ENCODE measurements at regions not wholly inside any gene's neighbourhood (a gene's known extent, or its start where the extent isn't known, plus 50 kb on each side); places are given as distances from the start of the nearest gene placed in this dataset.

DNA sequence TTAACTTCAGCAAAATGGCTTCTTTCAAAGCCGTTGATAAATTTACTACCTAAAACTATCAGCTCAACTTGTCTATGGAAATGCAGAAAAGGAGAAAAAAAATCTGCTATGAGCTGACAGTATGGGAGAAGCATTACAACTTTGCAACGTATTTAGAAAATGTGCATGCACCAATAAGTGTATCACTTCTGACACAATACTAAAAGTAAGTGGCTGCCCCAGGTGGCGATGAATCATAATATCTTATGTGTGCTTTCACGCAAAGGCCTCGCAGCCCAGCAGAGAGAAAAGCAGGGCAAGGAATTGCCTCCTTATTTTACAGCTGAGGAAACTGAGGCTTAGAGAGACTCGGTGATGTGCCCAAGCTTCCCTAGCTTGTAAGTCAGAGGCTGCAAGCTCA, 101.8 kb downstream of the SALL1 start:
- DNase-seq = no peak
- no peak for ATAC-seq (ENCODE audit: low FRiP score in 2 of 2)
- no peaks in the 10 kb centered on the region for H3K4me1 ChIP-seq
- no peaks in the 10 kb centered on the region for H3K36me3 ChIP-seq
- H3K9me3 ChIP-seq = no peaks in the 10 kb centered on the region
- TF ChIP-seq POLR2AphosphoS5 (IDR thresholded peaks at IDR 0.05) (no peak), POLR2A (IDR thresholded peaks at IDR 0.05) (no peak), EP300 (IDR thresholded peaks at IDR 0.05) (no peak)
- TF ChIP-seq, protein P1, sequence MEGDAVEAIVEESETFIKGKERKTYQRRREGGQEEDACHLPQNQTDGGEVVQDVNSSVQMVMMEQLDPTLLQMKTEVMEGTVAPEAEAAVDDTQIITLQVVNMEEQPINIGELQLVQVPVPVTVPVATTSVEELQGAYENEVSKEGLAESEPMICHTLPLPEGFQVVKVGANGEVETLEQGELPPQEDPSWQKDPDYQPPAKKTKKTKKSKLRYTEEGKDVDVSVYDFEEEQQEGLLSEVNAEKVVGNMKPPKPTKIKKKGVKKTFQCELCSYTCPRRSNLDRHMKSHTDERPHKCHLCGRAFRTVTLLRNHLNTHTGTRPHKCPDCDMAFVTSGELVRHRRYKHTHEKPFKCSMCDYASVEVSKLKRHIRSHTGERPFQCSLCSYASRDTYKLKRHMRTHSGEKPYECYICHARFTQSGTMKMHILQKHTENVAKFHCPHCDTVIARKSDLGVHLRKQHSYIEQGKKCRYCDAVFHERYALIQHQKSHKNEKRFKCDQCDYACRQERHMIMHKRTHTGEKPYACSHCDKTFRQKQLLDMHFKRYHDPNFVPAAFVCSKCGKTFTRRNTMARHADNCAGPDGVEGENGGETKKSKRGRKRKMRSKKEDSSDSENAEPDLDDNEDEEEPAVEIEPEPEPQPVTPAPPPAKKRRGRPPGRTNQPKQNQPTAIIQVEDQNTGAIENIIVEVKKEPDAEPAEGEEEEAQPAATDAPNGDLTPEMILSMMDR (IDR thresholded peaks at IDR 0.05) = no peak
- no peaks in the 10 kb centered on the region for H3K27me3 ChIP-seq
- whole genome bisulfite sequencing, 2 donors = 85 to 93% methylated on average over 6 of the region's 6 CpGs
- H3K27ac ChIP-seq = no peak overlapping the region
- no peak overlapping the region for H3K4me3 ChIP-seq

DNA sequence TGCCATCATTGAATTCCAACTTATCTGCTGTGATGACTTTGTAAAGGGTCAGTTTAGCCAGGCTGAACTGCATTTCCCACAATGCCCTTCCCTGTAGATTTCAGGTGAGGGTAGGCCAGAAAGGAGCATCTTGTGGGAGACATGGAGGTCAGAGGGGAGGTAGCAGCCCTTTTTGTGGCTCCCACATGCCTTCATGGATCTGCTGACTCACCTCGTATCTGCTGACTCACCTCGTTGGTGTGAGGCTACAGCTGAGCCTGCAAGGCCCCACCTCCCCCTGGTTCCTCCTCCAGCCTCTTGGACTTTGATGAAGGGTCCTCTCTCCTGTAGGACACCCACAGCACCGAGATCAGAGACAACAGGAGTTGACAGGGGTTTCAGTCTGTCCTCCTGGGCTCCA, 102.5 kb downstream of the SALL1 start:
- DNase-seq = no peak
- Histone ChIP-seq H3K9me3 (no peaks in the 10 kb centered on the region), H3K27me3 (no peaks in the 10 kb centered on the region), H3K4me3 (no peak overlapping the region), H3K27ac (no peak overlapping the region), H3K36me3 (no peaks in the 10 kb centered on the region), H3K4me1 (no peaks in the 10 kb centered on the region)
- WGBS, 2 donors = 50 to 60% methylated on average over 1 to 3 of the region's 3 CpGs
- TF ChIP-seq POLR2AphosphoS5 (IDR thresholded peaks at IDR 0.05) (no peak), EP300 (IDR thresholded peaks at IDR 0.05) (no peak), POLR2A (IDR thresholded peaks at IDR 0.05) (no peak)
- TF ChIP-seq, protein P1 (IDR thresholded peaks at IDR 0.05) = no peak
- ATAC-seq (ENCODE audit: low FRiP score in 2 of 2) = no peak

DNA sequence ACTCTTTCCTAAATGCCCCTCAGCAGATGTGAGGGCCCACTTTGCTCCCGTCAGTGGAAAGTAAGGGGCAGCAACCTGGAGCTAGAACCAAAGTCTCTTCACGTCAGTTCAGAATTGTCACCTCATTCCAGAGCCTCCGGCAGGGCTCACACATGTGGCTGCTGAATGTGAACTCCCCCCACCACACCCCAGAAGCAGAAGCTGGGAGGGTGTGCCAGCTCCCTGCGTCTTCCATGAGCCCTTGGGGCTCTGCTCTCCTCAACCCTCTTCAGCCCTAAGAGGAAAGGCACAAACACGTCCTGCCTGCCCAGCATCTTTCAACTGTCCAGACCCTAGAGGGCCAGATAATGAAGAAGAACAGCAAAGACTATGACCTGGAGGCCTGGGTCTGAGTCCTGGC, 105.3 kb downstream of the SALL1 start:
- H3K4me3 ChIP-seq = no peak overlapping the region
- no peaks in the 10 kb centered on the region for H3K9me3 ChIP-seq
- H3K27ac ChIP-seq = no peak overlapping the region
- H3K27me3 ChIP-seq = no peaks in the 10 kb centered on the region
- WGBS, 2 donors = 74 to 81% methylated on average over 5 of the region's 5 CpGs
- H3K4me1 ChIP-seq = no peaks in the 10 kb centered on the region
- TF ChIP-seq POLR2A (IDR thresholded peaks at IDR 0.05) = no peak
- TF ChIP-seq, protein P1 (IDR thresholded peaks at IDR 0.05) = no peak
- no peak for TF ChIP-seq EP300 (IDR thresholded peaks at IDR 0.05)
- TF ChIP-seq POLR2AphosphoS5 (IDR thresholded peaks at IDR 0.05) = no peak
- ATAC-seq (ENCODE audit: low FRiP score in 2 of 2) (no peak), DNase-seq (no peak)
- no peaks in the 10 kb centered on the region for H3K36me3 ChIP-seq

DNA sequence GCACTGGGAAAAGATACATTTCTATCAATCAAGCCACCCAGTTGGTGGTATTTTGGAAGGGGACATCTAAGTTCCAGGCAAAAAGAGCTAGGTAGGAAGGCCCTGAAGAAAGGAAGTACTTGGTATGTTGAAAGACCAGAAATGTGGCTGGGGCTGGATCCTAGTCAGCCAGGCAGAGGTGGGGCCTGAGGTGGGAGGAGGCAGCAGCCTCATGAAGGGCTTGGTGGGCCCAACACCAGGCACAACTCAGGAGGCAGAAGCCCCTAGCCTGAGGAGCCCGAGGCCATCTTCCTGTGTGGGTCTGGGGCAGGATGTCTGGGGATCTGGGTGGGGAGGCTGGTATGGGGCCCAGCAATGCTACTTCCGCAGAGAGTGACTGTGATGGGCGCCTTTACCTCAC, 105.9 kb downstream of the SALL1 start:
- no peaks in the 10 kb centered on the region for H3K4me1 ChIP-seq
- WGBS, 2 donors = 77 to 81% methylated on average over 3 of the region's 3 CpGs
- no peaks in the 10 kb centered on the region for H3K36me3 ChIP-seq
- ATAC-seq (ENCODE audit: low FRiP score in 2 of 2) = no peak
- peak in 1 of 2 donors; percentile 14 for DNase-seq
- no peak overlapping the region for H3K4me3 ChIP-seq
- no peaks in the 10 kb centered on the region for H3K27me3 ChIP-seq
- H3K9me3 ChIP-seq = no peaks in the 10 kb centered on the region
- H3K27ac ChIP-seq = no peak overlapping the region
- TF ChIP-seq, protein P1 (IDR thresholded peaks at IDR 0.05) = no peak

DNA sequence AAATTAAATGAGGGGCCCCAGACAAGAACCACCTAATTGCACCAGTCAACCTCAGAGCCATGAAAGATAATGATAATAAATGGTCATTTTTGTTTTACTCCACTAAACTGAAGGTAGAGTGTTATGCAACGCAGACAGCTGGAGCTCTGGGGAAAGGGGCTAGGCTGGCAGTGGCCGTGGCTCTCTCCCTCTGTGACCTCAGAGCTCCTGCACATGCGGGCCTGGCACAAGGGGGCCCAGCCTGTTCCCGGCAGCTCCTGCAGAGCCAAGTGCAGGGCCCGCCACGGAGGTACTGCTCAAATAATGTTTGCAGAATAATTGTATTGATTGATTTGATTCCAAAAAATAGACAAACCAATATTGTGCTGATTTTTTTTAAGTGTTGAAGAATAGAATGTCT, 109.5 kb downstream of the SALL1 start:
- no peak overlapping the region for H3K27ac ChIP-seq
- WGBS, 2 donors = 84 to 86% methylated on average over 6 of the region's 6 CpGs
- no peaks in the 10 kb centered on the region for H3K27me3 ChIP-seq
- TF ChIP-seq POLR2AphosphoS5 (IDR thresholded peaks at IDR 0.05) = no peak
- TF ChIP-seq, protein P1 (IDR thresholded peaks at IDR 0.05) = no peak
- TF ChIP-seq EP300 (IDR thresholded peaks at IDR 0.05) = no peak
- no peak for TF ChIP-seq POLR2A (IDR thresholded peaks at IDR 0.05)
- ATAC-seq (ENCODE audit: low FRiP score in 2 of 2) (no peak), DNase-seq (peak in 1 of 2 donors; percentile 35)
- H3K36me3 ChIP-seq = no peaks in the 10 kb centered on the region
- H3K4me1 ChIP-seq = no peaks in the 10 kb centered on the region
- no peaks in the 10 kb centered on the region for H3K9me3 ChIP-seq
- no peak overlapping the region for H3K4me3 ChIP-seq
